ENCODE measurements at regions not wholly inside any gene's neighbourhood (a gene's known extent, or its start where the extent isn't known, plus 50 kb on each side); places are given as distances from the start of the nearest gene placed in this dataset.

DNA sequence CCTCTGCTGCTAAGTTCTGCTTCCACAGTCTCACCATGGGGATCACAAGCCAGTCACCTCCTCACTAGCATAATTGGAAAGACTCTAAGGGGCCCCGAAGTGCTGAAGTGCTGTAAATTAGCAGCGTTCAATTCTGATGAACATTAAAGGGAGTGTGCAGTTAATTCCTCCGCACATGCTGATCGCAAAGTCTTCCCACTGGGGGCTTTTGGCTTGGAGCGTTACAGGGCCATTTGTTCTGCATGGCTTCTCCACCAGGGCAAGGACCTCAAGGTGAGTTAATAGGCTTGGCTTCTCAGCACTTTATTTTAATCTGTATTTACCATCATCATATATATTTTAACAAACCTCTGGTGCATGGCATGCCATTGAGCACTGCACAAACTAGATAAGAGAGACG is 216.3 kb upstream of the PARD3B start:
- TF ChIP-seq, protein P1, sequence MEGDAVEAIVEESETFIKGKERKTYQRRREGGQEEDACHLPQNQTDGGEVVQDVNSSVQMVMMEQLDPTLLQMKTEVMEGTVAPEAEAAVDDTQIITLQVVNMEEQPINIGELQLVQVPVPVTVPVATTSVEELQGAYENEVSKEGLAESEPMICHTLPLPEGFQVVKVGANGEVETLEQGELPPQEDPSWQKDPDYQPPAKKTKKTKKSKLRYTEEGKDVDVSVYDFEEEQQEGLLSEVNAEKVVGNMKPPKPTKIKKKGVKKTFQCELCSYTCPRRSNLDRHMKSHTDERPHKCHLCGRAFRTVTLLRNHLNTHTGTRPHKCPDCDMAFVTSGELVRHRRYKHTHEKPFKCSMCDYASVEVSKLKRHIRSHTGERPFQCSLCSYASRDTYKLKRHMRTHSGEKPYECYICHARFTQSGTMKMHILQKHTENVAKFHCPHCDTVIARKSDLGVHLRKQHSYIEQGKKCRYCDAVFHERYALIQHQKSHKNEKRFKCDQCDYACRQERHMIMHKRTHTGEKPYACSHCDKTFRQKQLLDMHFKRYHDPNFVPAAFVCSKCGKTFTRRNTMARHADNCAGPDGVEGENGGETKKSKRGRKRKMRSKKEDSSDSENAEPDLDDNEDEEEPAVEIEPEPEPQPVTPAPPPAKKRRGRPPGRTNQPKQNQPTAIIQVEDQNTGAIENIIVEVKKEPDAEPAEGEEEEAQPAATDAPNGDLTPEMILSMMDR (IDR thresholded peaks at IDR 0.05): no peak
- TF ChIP-seq EP300 (IDR thresholded peaks at IDR 0.05): no peak
- TF ChIP-seq POLR2A (IDR thresholded peaks at IDR 0.05; ENCODE audit: low read depth): no peak

Measured in esophagus muscularis mucosa (tissue), 4 donors.